GM23338 (cell line): ENCODE measurements at regions not wholly inside any gene's neighbourhood (a gene's known extent, or its start where the extent isn't known, plus 50 kb on each side); places are given as distances from the start of the nearest gene placed in this dataset.

Source experiments
- CREB1 ChIP-seq: fragments of 250-450 bp; sonication (Bioruptor Pico); IDR thresholded peaks from 2 replicates; pipeline ENCODE4 v1.5.0; 2020; ENCODE audit warnings: low read depth, mild to moderate bottlenecking, moderate library complexity
- CTCF ChIP-seq, 2 experiments: fragments of 200-600 bp in 1 of 2; sonication (generic) in 1 of 2; conservative IDR thresholded peaks; 2 replicates each; pipeline versions ENCODE4 v1.5.1 to v1.6.1; 2016 to 2017; ENCODE audit warnings: antibody characterized with exemption in 2 of 2, low read depth in 2 of 2, mild to moderate bottlenecking in 2 of 2, moderate library complexity in 1 of 2
- ETS1 ChIP-seq: IDR thresholded peaks from 2 replicates; pipeline ENCODE4 v1.6.1; 2016; ENCODE audit warnings: antibody characterized with exemption
- EZH2 ChIP-seq: fragments of 200-600 bp; sonication (generic); IDR thresholded peaks from one replicate; pipeline ENCODE4 v1.8.0; 2017; ENCODE audit warnings: antibody characterized with exemption, mild to moderate bottlenecking, low read depth; ENCODE audit not compliant: unreplicated experiment
- EZH2phosphoT487 ChIP-seq: fragments of 200-600 bp; sonication (generic); IDR thresholded peaks from one replicate; pipeline ENCODE4 v1.8.1; 2018; ENCODE audit warnings: antibody characterized with exemption; ENCODE audit not compliant: unreplicated experiment
- JUNB ChIP-seq: IDR thresholded peaks from one replicate; pipeline ENCODE4 v1.6.1; 2016; ENCODE audit warnings: antibody characterized with exemption; ENCODE audit not compliant: unreplicated experiment
- NANOG ChIP-seq: IDR thresholded peaks from 2 replicates; pipeline ENCODE4 v1.6.1; 2016; ENCODE audit warnings: antibody characterized with exemption, borderline replicate concordance
- POLR2AphosphoS5 ChIP-seq: IDR thresholded peaks from 2 replicates; pipeline ENCODE4 v1.6.1; 2016; ENCODE audit warnings: antibody characterized with exemption, low read depth
- STAT1 ChIP-seq: IDR thresholded peaks from one replicate; pipeline ENCODE4 v1.6.1; 2016; ENCODE audit warnings: antibody characterized with exemption; ENCODE audit not compliant: unreplicated experiment
- ZNF114 ChIP-seq: fragments of 250-450 bp; sonication (Bioruptor Pico); IDR thresholded peaks from 2 replicates; pipeline ENCODE4 v1.5.0; 2020; ENCODE audit warnings: mild to moderate bottlenecking, moderate library complexity
- ZNF331 ChIP-seq: fragments of 250-450 bp; sonication (Bioruptor Pico); IDR thresholded peaks from 2 replicates; pipeline ENCODE4 v1.5.0; 2020; ENCODE audit warnings: low read depth, mild to moderate bottlenecking, moderate library complexity
- ZNF462 ChIP-seq: fragments of 250-450 bp; sonication (Bioruptor Pico); IDR thresholded peaks from 2 replicates; pipeline ENCODE4 v1.5.0; 2020; ENCODE audit warnings: mild to moderate bottlenecking, moderate library complexity
- TF ChIP-seq, protein P1 (sequence below): IDR thresholded peaks from one replicate; pipeline ENCODE4 v1.6.1; 2018; ENCODE audit warnings: antibody characterized with exemption; ENCODE audit not compliant: unreplicated experiment

DNA sequence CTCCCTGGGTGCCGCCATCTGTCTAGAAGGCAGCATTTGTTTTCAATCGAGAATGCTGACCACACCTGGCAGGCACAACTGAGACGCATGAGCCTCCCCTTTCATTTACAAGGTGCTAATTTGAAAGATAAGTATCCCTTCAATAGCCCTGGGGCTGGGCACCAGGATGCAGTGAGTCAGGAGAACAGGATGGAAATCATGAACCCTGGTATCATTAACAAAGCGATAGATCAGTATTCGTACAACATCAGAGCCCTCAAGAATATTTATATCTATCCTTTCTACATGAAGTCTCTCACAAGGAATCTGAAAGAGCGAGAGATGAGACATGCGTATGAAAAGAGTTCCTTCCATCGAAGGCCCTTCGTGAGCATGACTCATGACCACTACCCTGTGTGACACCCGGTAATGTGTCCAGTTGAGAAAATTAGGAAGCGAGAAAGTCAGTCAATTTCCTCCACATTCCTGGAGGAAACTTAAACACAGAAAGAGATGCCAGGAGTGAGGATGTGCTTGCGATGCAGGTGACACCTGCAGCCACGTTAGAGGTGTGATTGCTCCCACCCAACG is 123.1 kb upstream of the PITRM1 start:
- TF ChIP-seq CTCF (conservative IDR thresholded peaks at IDR 0.05; ENCODE audit: low read depth in 2 of 2) (no peak), STAT1 (no peak), ETS1 (no peak), POLR2AphosphoS5 (no peak), EZH2 (no peak), CREB1 (CRISPR knock-in tag) (no peak), NANOG (no peak), JUNB (no peak), ZNF114 (CRISPR knock-in tag) (no peak), EZH2phosphoT487 (no peak), ZNF331 (no peak), ZNF462 (CRISPR knock-in tag) (no peak)
- TF ChIP-seq, protein P1, sequence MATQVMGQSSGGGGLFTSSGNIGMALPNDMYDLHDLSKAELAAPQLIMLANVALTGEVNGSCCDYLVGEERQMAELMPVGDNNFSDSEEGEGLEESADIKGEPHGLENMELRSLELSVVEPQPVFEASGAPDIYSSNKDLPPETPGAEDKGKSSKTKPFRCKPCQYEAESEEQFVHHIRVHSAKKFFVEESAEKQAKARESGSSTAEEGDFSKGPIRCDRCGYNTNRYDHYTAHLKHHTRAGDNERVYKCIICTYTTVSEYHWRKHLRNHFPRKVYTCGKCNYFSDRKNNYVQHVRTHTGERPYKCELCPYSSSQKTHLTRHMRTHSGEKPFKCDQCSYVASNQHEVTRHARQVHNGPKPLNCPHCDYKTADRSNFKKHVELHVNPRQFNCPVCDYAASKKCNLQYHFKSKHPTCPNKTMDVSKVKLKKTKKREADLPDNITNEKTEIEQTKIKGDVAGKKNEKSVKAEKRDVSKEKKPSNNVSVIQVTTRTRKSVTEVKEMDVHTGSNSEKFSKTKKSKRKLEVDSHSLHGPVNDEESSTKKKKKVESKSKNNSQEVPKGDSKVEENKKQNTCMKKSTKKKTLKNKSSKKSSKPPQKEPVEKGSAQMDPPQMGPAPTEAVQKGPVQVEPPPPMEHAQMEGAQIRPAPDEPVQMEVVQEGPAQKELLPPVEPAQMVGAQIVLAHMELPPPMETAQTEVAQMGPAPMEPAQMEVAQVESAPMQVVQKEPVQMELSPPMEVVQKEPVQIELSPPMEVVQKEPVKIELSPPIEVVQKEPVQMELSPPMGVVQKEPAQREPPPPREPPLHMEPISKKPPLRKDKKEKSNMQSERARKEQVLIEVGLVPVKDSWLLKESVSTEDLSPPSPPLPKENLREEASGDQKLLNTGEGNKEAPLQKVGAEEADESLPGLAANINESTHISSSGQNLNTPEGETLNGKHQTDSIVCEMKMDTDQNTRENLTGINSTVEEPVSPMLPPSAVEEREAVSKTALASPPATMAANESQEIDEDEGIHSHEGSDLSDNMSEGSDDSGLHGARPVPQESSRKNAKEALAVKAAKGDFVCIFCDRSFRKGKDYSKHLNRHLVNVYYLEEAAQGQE = no peak
